ENCODE measurements at regions not wholly inside any gene's neighbourhood (a gene's known extent, or its start where the extent isn't known, plus 50 kb on each side); places are given as distances from the start of the nearest gene placed in this dataset.

DNA sequence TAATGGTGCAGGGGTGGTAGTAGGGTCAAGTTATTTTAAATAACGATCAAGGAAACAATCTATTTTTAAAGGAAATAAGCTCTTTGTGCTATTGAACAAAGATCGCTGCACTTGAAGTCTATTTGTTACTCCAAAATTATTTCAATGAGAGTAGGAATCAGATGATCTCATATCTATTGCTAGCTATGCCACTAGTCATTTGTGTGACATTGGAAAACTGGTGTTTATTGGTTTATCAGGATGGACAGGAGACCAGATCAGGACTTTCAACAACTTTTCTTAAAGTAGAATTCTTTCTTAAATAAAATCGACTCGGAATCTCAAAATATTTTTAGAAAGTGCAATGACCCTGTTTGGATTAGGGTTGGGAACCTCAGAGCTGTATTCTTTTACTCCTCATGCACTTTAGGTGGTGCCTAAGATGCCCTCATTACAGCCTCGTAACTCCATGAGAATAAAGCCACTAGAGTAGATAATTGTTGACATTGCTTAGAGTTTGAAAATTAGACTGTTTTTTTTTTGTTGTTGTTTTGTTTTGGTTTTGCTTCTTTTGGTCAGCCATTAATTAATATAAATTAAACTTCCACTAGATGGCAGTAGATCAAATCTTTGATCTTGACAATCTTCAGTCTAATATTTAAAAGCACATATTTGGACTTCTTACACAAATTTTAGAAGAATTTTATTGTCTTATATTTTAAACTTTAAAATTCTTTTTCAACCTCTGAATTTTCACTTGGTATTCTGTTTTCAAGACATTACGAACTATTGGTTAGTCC, 352.4 kb downstream of the USP25 start:
- TF ChIP-seq, protein P1, sequence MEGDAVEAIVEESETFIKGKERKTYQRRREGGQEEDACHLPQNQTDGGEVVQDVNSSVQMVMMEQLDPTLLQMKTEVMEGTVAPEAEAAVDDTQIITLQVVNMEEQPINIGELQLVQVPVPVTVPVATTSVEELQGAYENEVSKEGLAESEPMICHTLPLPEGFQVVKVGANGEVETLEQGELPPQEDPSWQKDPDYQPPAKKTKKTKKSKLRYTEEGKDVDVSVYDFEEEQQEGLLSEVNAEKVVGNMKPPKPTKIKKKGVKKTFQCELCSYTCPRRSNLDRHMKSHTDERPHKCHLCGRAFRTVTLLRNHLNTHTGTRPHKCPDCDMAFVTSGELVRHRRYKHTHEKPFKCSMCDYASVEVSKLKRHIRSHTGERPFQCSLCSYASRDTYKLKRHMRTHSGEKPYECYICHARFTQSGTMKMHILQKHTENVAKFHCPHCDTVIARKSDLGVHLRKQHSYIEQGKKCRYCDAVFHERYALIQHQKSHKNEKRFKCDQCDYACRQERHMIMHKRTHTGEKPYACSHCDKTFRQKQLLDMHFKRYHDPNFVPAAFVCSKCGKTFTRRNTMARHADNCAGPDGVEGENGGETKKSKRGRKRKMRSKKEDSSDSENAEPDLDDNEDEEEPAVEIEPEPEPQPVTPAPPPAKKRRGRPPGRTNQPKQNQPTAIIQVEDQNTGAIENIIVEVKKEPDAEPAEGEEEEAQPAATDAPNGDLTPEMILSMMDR (IDR thresholded peaks at IDR 0.05; ENCODE audit: low read depth, low read length) = peak; percentile 17
- no peak overlapping the region for H3K4me3 ChIP-seq
- no peaks in the 10 kb centered on the region for H3K27me3 ChIP-seq
- no peaks in the 10 kb centered on the region for H3K9me3 ChIP-seq (ENCODE audit: low read depth)
- peaks cover 17% of the 10 kb centered on the region for H3K4me1 ChIP-seq (ENCODE audit: low read depth)
- no peaks in the 10 kb centered on the region for H3K36me3 ChIP-seq
- peak; percentile 49 to 59 for DNase-seq (ENCODE audit: low read depth in 1 of 2, low spot score in 1 of 2)
- H3K27ac ChIP-seq = no peak overlapping the region

GRCh38 chr21:16084776-16085364, 355.1 kb downstream of the USP25 start:
- Histone ChIP-seq H3K9me3 (ENCODE audit: low read depth) (no peaks in the 10 kb centered on the region), H3K27me3 (no peaks in the 10 kb centered on the region), H3K36me3 (no peaks in the 10 kb centered on the region), H3K4me1 (ENCODE audit: low read depth) (peaks cover 21% of the 10 kb centered on the region), H3K27ac (peak overlapping the region; percentile 4), H3K4me3 (no peak overlapping the region)
- TF ChIP-seq, protein P1 (IDR thresholded peaks at IDR 0.05; ENCODE audit: low read depth, low read length) = no peak
- DNase-seq (ENCODE audit: low read depth in 1 of 2, low spot score in 1 of 2) = peak in 1 of 2 donors; percentile 34

- TF ChIP-seq, protein P1 (IDR thresholded peaks at IDR 0.05; ENCODE audit: low read depth, low read length) = no peak
- Histone ChIP-seq H3K27me3 (no peaks in the 10 kb centered on the region), H3K4me3 (no peak overlapping the region), H3K9me3 (ENCODE audit: low read depth) (no peaks in the 10 kb centered on the region), H3K36me3 (no peaks in the 10 kb centered on the region), H3K27ac (no peak overlapping the region), H3K4me1 (ENCODE audit: low read depth) (peaks cover 21% of the 10 kb centered on the region)
- DNase-seq (ENCODE audit: low read depth in 1 of 2, low spot score in 1 of 2) = no peak
These were observed 355.6 kb downstream of the USP25 start for GRCh38 chr21:16085421-16085820.

GRCh38 chr21:16086121-16086520, 356.3 kb downstream of the USP25 start:
- Histone ChIP-seq H3K9me3 (ENCODE audit: low read depth) (no peaks in the 10 kb centered on the region), H3K4me1 (ENCODE audit: low read depth) (peaks cover 21% of the 10 kb centered on the region), H3K27ac (no peak overlapping the region), H3K4me3 (no peak overlapping the region), H3K27me3 (no peaks in the 10 kb centered on the region), H3K36me3 (no peaks in the 10 kb centered on the region)
- TF ChIP-seq, protein P1 (IDR thresholded peaks at IDR 0.05; ENCODE audit: low read depth, low read length) = no peak
- DNase-seq (ENCODE audit: low read depth in 1 of 2, low spot score in 1 of 2) = no peak

GRCh38 chr21:16086936-16087335, 357.2 kb downstream of the USP25 start:
- Histone ChIP-seq H3K4me3 (no peak overlapping the region), H3K27ac (no peak overlapping the region), H3K9me3 (ENCODE audit: low read depth) (no peaks in the 10 kb centered on the region), H3K4me1 (ENCODE audit: low read depth) (peaks cover 19% of the 10 kb centered on the region), H3K36me3 (no peaks in the 10 kb centered on the region), H3K27me3 (no peaks in the 10 kb centered on the region)
- DNase-seq (ENCODE audit: low read depth in 1 of 2, low spot score in 1 of 2) = peak in 1 of 2 donors; percentile 61
- TF ChIP-seq, protein P1 (IDR thresholded peaks at IDR 0.05; ENCODE audit: low read depth, low read length) = no peak
